Tibial nerve (tissue), 4 donors: ENCODE measurements at regions not wholly inside any gene's neighbourhood (a gene's known extent, or its start where the extent isn't known, plus 50 kb on each side); places are given as distances from the start of the nearest gene placed in this dataset.

Experiments
- DNase-seq, 2 donors: peaks; one replicate each; pipeline ENCODE4 v3.0.0-alpha.2; 2019; ENCODE audit warnings: low spot score in 2 of 2
- H3K27ac ChIP-seq, 4 donors: fragments of 200-600 bp; sonication (generic) in 3 of 4; one replicate each; pipeline ENCODE4 v1.5.1; 2017 to 2019; ENCODE audit warnings: mild to moderate bottlenecking in 1 of 4
- H3K27me3 ChIP-seq, 2 donors: fragments of 200-600 bp; sonication (generic) in 1 of 2; one replicate each; pipeline versions ENCODE4 v1.5.1 to v1.6.0; 2017 to 2019
- H3K36me3 ChIP-seq, 3 donors: fragments of 200-600 bp; sonication (generic); one replicate each; pipeline ENCODE4 v1.5.1; 2018 to 2019
- H3K4me1 ChIP-seq, 4 donors: fragments of 200-600 bp; sonication (generic) in 3 of 4; one replicate each; pipeline ENCODE4 v1.5.1; 2017 to 2019
- H3K4me3 ChIP-seq, 4 donors: fragments of 200-600 bp; sonication (generic) in 3 of 4; one replicate each; pipeline ENCODE4 v1.5.1; 2017 to 2019; ENCODE audit warnings: mild to moderate bottlenecking in 1 of 4, moderate library complexity in 1 of 4
- H3K9me3 ChIP-seq, 4 donors: fragments of 200-600 bp; sonication (generic) in 3 of 4; one replicate each; pipeline ENCODE4 v1.5.1; 2017 to 2019
- EP300 ChIP-seq, 2 donors: sonication (generic); formaldehyde crosslinking; IDR thresholded peaks; one replicate each; pipeline ENCODE4 v1.6.1; 2017; ENCODE audit warnings: antibody characterized with exemption in 2 of 2, mild to moderate bottlenecking in 1 of 2
- POLR2A ChIP-seq, 2 donors: fragments of 450-650 bp; IDR thresholded peaks; one replicate each; pipeline ENCODE4 v1.6.1; 2017; ENCODE audit warnings: antibody characterized with exemption in 2 of 2, mild to moderate bottlenecking in 2 of 2, moderate library complexity in 2 of 2
- WGBS, 2 donors: methylation state at CpG; one replicate each; pipeline ENCODE4 v1.1.5; 2018; 5-methylcytosine and 5-hydroxymethylcytosine counted together
- TF ChIP-seq, protein P1 (sequence below), 5 experiments: fragments of 200-600 bp in 3 of 5; fragments of 450-650 bp in 2 of 5; sonication (generic) in 3 of 5; IDR thresholded peaks; one replicate each; pipeline ENCODE4 v1.5.1; 2016 to 2019; ENCODE audit warnings: antibody characterized with exemption in 5 of 5, mild to moderate bottlenecking in 3 of 5, moderate library complexity in 2 of 5

GRCh38 chr16:6903671-6904070 lies 429.0 kb upstream of the RBFOX1 start:
- TF ChIP-seq POLR2A (IDR thresholded peaks at IDR 0.05): no peak
- TF ChIP-seq, protein P1, sequence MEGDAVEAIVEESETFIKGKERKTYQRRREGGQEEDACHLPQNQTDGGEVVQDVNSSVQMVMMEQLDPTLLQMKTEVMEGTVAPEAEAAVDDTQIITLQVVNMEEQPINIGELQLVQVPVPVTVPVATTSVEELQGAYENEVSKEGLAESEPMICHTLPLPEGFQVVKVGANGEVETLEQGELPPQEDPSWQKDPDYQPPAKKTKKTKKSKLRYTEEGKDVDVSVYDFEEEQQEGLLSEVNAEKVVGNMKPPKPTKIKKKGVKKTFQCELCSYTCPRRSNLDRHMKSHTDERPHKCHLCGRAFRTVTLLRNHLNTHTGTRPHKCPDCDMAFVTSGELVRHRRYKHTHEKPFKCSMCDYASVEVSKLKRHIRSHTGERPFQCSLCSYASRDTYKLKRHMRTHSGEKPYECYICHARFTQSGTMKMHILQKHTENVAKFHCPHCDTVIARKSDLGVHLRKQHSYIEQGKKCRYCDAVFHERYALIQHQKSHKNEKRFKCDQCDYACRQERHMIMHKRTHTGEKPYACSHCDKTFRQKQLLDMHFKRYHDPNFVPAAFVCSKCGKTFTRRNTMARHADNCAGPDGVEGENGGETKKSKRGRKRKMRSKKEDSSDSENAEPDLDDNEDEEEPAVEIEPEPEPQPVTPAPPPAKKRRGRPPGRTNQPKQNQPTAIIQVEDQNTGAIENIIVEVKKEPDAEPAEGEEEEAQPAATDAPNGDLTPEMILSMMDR (IDR thresholded peaks at IDR 0.05): no peak
- TF ChIP-seq EP300 (IDR thresholded peaks at IDR 0.05): no peak
- no peak for DNase-seq
- Histone ChIP-seq H3K4me1 (no peaks in the 10 kb centered on the region), H3K27ac (no peak overlapping the region), H3K36me3 (no peaks in the 10 kb centered on the region), H3K9me3 (no peaks in the 10 kb centered on the region), H3K4me3 (no peak overlapping the region), H3K27me3 (no peaks in the 10 kb centered on the region)
- WGBS, 2 donors: 23 to 44% methylated on average over 5 of the region's 5 CpGs

DNA sequence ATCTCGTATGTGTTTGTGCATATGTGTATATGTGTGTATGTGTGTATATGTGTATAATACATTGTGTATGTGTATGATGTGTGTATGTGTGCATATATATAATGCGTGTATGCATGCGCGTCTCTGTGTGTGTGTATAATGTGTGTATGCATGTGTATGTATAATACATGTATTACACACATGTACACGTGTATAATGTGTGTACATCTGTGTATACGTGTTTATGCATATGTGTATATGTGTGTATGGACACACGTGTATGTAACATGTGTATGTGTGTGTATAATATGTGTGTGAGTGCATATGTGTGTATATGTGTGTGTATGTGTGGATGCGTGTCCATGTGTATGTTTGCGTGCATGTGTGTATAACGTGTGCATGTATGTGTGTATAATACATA lies 433.7 kb upstream of the RBFOX1 start:
- Histone ChIP-seq H3K4me3 (no peak overlapping the region), H3K36me3 (no peaks in the 10 kb centered on the region), H3K27ac (no peak overlapping the region), H3K4me1 (no peaks in the 10 kb centered on the region), H3K9me3 (no peaks in the 10 kb centered on the region), H3K27me3 (no peaks in the 10 kb centered on the region)
- no peak for DNase-seq
- 76 to 85% methylated on average over 10 of the region's 10 CpGs for WGBS, 2 donors
- no peak for TF ChIP-seq POLR2A (IDR thresholded peaks at IDR 0.05)
- TF ChIP-seq, protein P1 (IDR thresholded peaks at IDR 0.05): no peak
- no peak for TF ChIP-seq EP300 (IDR thresholded peaks at IDR 0.05)

DNA sequence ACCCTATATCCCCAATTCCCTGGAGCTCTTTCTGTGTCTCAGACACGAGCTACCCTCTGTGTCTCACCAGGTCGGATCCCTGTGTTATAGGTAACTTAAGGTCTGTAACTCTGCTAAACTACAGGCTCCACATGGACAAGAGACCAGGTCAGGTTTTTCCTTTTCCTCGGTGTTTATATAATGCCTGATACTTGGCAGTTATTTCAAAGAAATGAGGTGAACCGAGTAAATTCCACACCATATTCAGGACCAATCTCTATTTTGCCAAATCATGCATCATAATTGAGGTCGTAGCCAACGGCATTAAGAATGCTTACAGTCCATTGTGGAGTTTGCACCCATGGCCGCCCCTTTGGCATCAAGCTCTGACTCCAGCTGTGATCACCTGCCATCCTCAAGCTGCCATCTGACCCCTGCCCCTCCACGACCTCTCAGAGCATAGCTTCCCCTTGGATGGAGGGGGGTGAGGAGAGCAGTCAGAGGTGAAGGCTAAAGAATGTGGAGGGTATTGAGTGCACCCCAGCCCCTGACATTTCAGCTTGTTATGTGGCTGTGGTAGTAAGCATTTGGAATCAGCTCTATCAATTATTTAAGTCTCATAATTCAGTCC lies 434.7 kb upstream of the RBFOX1 start:
- H3K27ac ChIP-seq: no peak overlapping the region
- H3K4me1 ChIP-seq: no peaks in the 10 kb centered on the region
- TF ChIP-seq POLR2A (IDR thresholded peaks at IDR 0.05): no peak
- H3K9me3 ChIP-seq: no peaks in the 10 kb centered on the region
- 51 to 54% methylated on average over 8 of the region's 8 CpGs for WGBS, 2 donors
- no peak overlapping the region for H3K4me3 ChIP-seq
- DNase-seq: no peak
- H3K36me3 ChIP-seq: no peaks in the 10 kb centered on the region
- H3K27me3 ChIP-seq: no peaks in the 10 kb centered on the region

DNA sequence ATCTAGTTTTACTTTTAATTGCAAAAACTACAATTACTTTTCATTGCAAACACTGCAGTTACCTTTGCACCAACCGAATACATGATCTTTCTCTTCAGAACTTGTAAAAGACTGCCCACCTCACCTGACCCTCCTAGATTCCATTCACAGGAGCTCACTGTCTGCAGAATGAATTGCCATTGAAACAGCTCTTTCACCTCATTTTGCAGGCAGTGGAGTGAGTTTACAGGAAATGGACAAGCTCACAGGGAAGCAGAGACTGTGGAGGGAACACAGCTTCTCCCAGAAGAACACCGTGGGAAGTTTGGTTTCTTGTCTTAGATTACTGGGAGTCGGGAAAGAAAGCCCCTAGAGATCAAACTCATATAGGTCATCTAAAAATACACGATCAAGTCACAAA lies 439.7 kb upstream of the RBFOX1 start:
- no peaks in the 10 kb centered on the region for H3K4me1 ChIP-seq
- no peaks in the 10 kb centered on the region for H3K27me3 ChIP-seq
- no peaks in the 10 kb centered on the region for H3K9me3 ChIP-seq
- no peak for TF ChIP-seq POLR2A (IDR thresholded peaks at IDR 0.05)
- H3K27ac ChIP-seq: no peak overlapping the region
- WGBS, 2 donors: 30 to 32% methylated on average over 4 of the region's 4 CpGs
- no peak overlapping the region for H3K4me3 ChIP-seq
- no peak for DNase-seq
- H3K36me3 ChIP-seq: no peaks in the 10 kb centered on the region

DNA sequence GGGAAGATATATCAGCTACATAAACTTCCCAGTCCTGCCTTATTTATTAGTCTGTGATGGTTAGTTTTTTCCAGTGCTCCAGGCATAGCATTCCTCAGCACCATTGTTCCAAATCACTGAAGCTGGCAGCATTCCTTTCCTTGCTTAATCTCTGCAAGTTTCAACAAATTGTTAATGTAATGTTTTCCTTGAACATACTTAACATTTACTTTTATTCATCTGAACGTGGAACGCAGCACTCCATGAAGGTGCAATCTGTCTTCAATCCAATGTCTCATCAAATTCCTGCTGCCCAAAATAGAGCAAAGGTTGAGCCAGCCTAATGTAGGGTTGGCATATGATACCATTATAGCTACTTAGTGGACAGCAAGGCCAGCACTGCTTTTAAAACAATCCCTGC lies 441.1 kb upstream of the RBFOX1 start:
- H3K9me3 ChIP-seq: no peaks in the 10 kb centered on the region
- no peaks in the 10 kb centered on the region for H3K27me3 ChIP-seq
- no peaks in the 10 kb centered on the region for H3K36me3 ChIP-seq
- no peak overlapping the region for H3K4me3 ChIP-seq
- TF ChIP-seq POLR2A (IDR thresholded peaks at IDR 0.05) (no peak), EP300 (IDR thresholded peaks at IDR 0.05) (no peak)
- TF ChIP-seq, protein P1 (IDR thresholded peaks at IDR 0.05): no peak
- WGBS, 2 donors: 30 to 49% methylated on average over 2 of the region's 2 CpGs
- no peaks in the 10 kb centered on the region for H3K4me1 ChIP-seq
- DNase-seq: no peak
- no peak overlapping the region for H3K27ac ChIP-seq

GRCh38 chr16:6888531-6888930 lies 444.1 kb upstream of the RBFOX1 start:
- WGBS, 2 donors: 35 to 45% methylated on average over 2 of the region's 2 CpGs
- peak overlapping the region in 2 of 4 donors; percentile 56 to 78 for H3K27ac ChIP-seq
- DNase-seq: no peak
- no peaks in the 10 kb centered on the region for H3K36me3 ChIP-seq
- H3K4me3 ChIP-seq: peak overlapping the region in 2 of 4 donors; percentile 9 to 22
- TF ChIP-seq, protein P1 (IDR thresholded peaks at IDR 0.05): no peak
- TF ChIP-seq EP300 (IDR thresholded peaks at IDR 0.05) (no peak), POLR2A (IDR thresholded peaks at IDR 0.05) (no peak)
- no peaks in the 10 kb centered on the region for H3K27me3 ChIP-seq
- no peaks in the 10 kb centered on the region for H3K4me1 ChIP-seq
- no peaks in the 10 kb centered on the region for H3K9me3 ChIP-seq
